Fibroblast of mammary gland (primary cell): ENCODE measurements at regions not wholly inside any gene's neighbourhood (a gene's known extent, or its start where the extent isn't known, plus 50 kb on each side); places are given as distances from the start of the nearest gene placed in this dataset.

Experiments used
- DNase-seq: peaks from one replicate; pipeline ENCODE4 v3.0.0-alpha.2; 2010; ENCODE audit warnings: low read depth
- H3K4me3 ChIP-seq: 2 replicates; pipeline ENCODE4 v1.5.1; 2011; ENCODE audit warnings: low read depth, mild to moderate bottlenecking, low read length, moderate library complexity; ENCODE audit not compliant: control insufficient read depth
- CTCF ChIP-seq: conservative IDR thresholded peaks from 2 replicates; pipeline ENCODE4 v1.5.1; 2011; ENCODE audit warnings: low read depth, low read length, inconsistent platforms; ENCODE audit not compliant: control insufficient read depth, insufficient read depth

- DNase-seq: no peak
- no peak overlapping the region for H3K4me3 ChIP-seq
- no peak for TF ChIP-seq CTCF
Measured at GRCh38 chr5:51060953-51061352, 322.3 kb upstream of the ISL1 start.

- no peak for TF ChIP-seq CTCF
- H3K4me3 ChIP-seq: no peak overlapping the region
- no peak for DNase-seq
Measured at GRCh38 chr5:51072937-51073336, 310.3 kb upstream of the ISL1 start.

- no peak for DNase-seq
- no peak overlapping the region for H3K4me3 ChIP-seq
- no peak for TF ChIP-seq CTCF
Measured at GRCh38 chr5:51082741-51083140, 300.5 kb upstream of the ISL1 start.

GRCh38 chr5:51091816-51092215 is 291.4 kb upstream of the ISL1 start:
- no peak for DNase-seq
- no peak overlapping the region for H3K4me3 ChIP-seq
- no peak for TF ChIP-seq CTCF

GRCh38 chr5:51095486-51095885 is 287.8 kb upstream of the ISL1 start:
- TF ChIP-seq CTCF: no peak
- no peak overlapping the region for H3K4me3 ChIP-seq
- DNase-seq: no peak

GRCh38 chr5:51096859-51097258 is 286.4 kb upstream of the ISL1 start:
- no peak for TF ChIP-seq CTCF
- no peak overlapping the region for H3K4me3 ChIP-seq
- no peak for DNase-seq

- H3K4me3 ChIP-seq: no peak overlapping the region
- DNase-seq: no peak
- no peak for TF ChIP-seq CTCF
Measured at GRCh38 chr5:51099173-51099853, 283.9 kb upstream of the ISL1 start.
